DND-41 (cell line): ENCODE measurements at regions not wholly inside any gene's neighbourhood (a gene's known extent, or its start where the extent isn't known, plus 50 kb on each side); places are given as distances from the start of the nearest gene placed in this dataset.
"Not testable (repeated sequence)": the region's sequence is repeated elsewhere in the genome, so short reads cannot be mapped to it uniquely, and the experiment has no call there.

Experiments
- ATAC-seq: fragments of 200-7000 bp; cut with Tn5 transposase; 3 replicates; pipeline ENCODE4 v1.9.1; 2021; ENCODE audit warnings: low read depth; ENCODE audit not compliant: insufficient read depth
- DNase-seq: peaks from one replicate; pipeline ENCODE4 v3.0.0-alpha.2; 2020
- H2AFZ ChIP-seq: 2 replicates; pipeline ENCODE4 v1.6.0; 2012; ENCODE audit warnings: low read depth, low read length
- H3K27ac ChIP-seq: 2 replicates; pipeline ENCODE4 v1.5.1; 2012; ENCODE audit warnings: low read length, inconsistent platforms
- H3K27me3 ChIP-seq: fragments of 200-600 bp; sonication (generic); 2 replicates; pipeline ENCODE4 v1.6.0; 2012; ENCODE audit warnings: low read length, mild to moderate bottlenecking, inconsistent platforms; ENCODE audit not compliant: insufficient read depth, poor library complexity
- H3K36me3 ChIP-seq: 2 replicates; pipeline ENCODE4 v1.5.1; 2012; ENCODE audit warnings: low read length, inconsistent platforms; ENCODE audit not compliant: insufficient read depth
- H3K4me1 ChIP-seq: 2 replicates; pipeline ENCODE4 v1.5.1; 2012; ENCODE audit warnings: mild to moderate bottlenecking, low read length; ENCODE audit not compliant: insufficient read depth
- H3K4me2 ChIP-seq: 2 replicates; pipeline ENCODE4 v1.6.0; 2012; ENCODE audit warnings: mild to moderate bottlenecking, moderate library complexity, low read length, inconsistent platforms; ENCODE audit not compliant: insufficient read depth
- H3K4me3 ChIP-seq, 2 experiments: fragments of 200-600 bp in 1 of 2; shearing (Covaris generic) in 1 of 2; 2 replicates each; pipeline ENCODE4 v1.5.1; 2012 to 2016; ENCODE audit warnings: inconsistent platforms in 2 of 2, low read length in 2 of 2, mild to moderate bottlenecking in 2 of 2, low read depth in 1 of 2, moderate library complexity in 1 of 2
- H3K79me2 ChIP-seq: 2 replicates; pipeline ENCODE4 v1.6.0; 2012; ENCODE audit warnings: low read length, inconsistent platforms; ENCODE audit not compliant: insufficient read depth
- H3K9ac ChIP-seq: 2 replicates; pipeline ENCODE4 v1.6.0; 2012; ENCODE audit warnings: low read depth, mild to moderate bottlenecking, inconsistent platforms, low read length, moderate library complexity
- H3K9me3 ChIP-seq: 2 replicates; pipeline ENCODE4 v1.5.1; 2012; ENCODE audit warnings: low read length, moderate library complexity, mild to moderate bottlenecking, inconsistent platforms; ENCODE audit not compliant: insufficient read depth, severe bottlenecking
- H4K20me1 ChIP-seq: 2 replicates; pipeline ENCODE4 v1.6.0; 2012; ENCODE audit warnings: low read length; ENCODE audit not compliant: insufficient read depth
- CTCF ChIP-seq: IDR thresholded peaks from 2 replicates; pipeline ENCODE4 v1.5.1; 2012; ENCODE audit warnings: borderline replicate concordance, low read length, moderate library complexity, mild to moderate bottlenecking; ENCODE audit not compliant: poor library complexity, severe bottlenecking; ENCODE audit errors: extremely low read depth
- EZH2 ChIP-seq: IDR thresholded peaks from 3 replicates; pipeline ENCODE4 v1.6.1; 2012; ENCODE audit warnings: borderline replicate concordance, low read depth, mild to moderate bottlenecking, moderate library complexity, low read length, inconsistent platforms; ENCODE audit not compliant: severe bottlenecking

GRCh38 chr13:78060966-78061365 is 142.3 kb upstream of the EDNRB start:
- DNase-seq (no peak), ATAC-seq (no peak)
- no peaks in the 10 kb centered on the region for H3K27me3 ChIP-seq
- no peak overlapping the region for H3K27ac ChIP-seq
- H4K20me1 ChIP-seq, result no peaks in the 10 kb centered on the region
- no peaks in the 10 kb centered on the region for H3K4me1 ChIP-seq
- no peak overlapping the region for H3K4me3 ChIP-seq
- no peak overlapping the region for H2AFZ ChIP-seq
- no peaks in the 10 kb centered on the region for H3K9me3 ChIP-seq
- TF ChIP-seq CTCF, result no peak
- no peak overlapping the region for H3K9ac ChIP-seq
- no peak overlapping the region for H3K4me2 ChIP-seq
- H3K79me2 ChIP-seq, result no peaks in the 10 kb centered on the region
- H3K36me3 ChIP-seq, result no peaks in the 10 kb centered on the region

GRCh38 chr13:78056865-78057264 is 138.2 kb upstream of the EDNRB start:
- not testable (repeated sequence) for H2AFZ ChIP-seq, H4K20me1 ChIP-seq, DNase-seq, H3K27ac ChIP-seq, H3K79me2 ChIP-seq, H3K27me3 ChIP-seq, H3K4me2 ChIP-seq, H3K9me3 ChIP-seq, H3K36me3 ChIP-seq, H3K4me1 ChIP-seq, H3K9ac ChIP-seq, ATAC-seq, H3K4me3 ChIP-seq

GRCh38 chr13:78054157-78054556 is 135.5 kb upstream of the EDNRB start:
- no peaks in the 10 kb centered on the region for H3K4me1 ChIP-seq
- no peak overlapping the region for H3K4me3 ChIP-seq
- no peak overlapping the region for H3K4me2 ChIP-seq
- no peaks in the 10 kb centered on the region for H3K9me3 ChIP-seq
- H3K27ac ChIP-seq, result no peak overlapping the region
- H3K27me3 ChIP-seq, result no peaks in the 10 kb centered on the region
- no peak overlapping the region for H3K9ac ChIP-seq
- no peaks in the 10 kb centered on the region for H3K79me2 ChIP-seq
- ATAC-seq (no peak), DNase-seq (no peak)
- H4K20me1 ChIP-seq, result no peaks in the 10 kb centered on the region
- no peak overlapping the region for H2AFZ ChIP-seq
- TF ChIP-seq CTCF, result no peak
- TF ChIP-seq EZH2, result no peak
- no peaks in the 10 kb centered on the region for H3K36me3 ChIP-seq

GRCh38 chr13:78047151-78047550 is 128.5 kb upstream of the EDNRB start:
- no peaks in the 10 kb centered on the region for H3K36me3 ChIP-seq
- H3K79me2 ChIP-seq, result no peaks in the 10 kb centered on the region
- no peak overlapping the region for H3K27ac ChIP-seq
- no peaks in the 10 kb centered on the region for H3K4me1 ChIP-seq
- H3K4me2 ChIP-seq, result no peak overlapping the region
- H3K4me3 ChIP-seq, result no peak overlapping the region
- ATAC-seq, result no peak
- no peaks in the 10 kb centered on the region for H4K20me1 ChIP-seq
- DNase-seq, result no peak
- no peak overlapping the region for H3K9ac ChIP-seq
- no peak overlapping the region for H2AFZ ChIP-seq
- H3K27me3 ChIP-seq, result no peaks in the 10 kb centered on the region
- H3K9me3 ChIP-seq, result no peaks in the 10 kb centered on the region
- TF ChIP-seq CTCF, result no peak
- TF ChIP-seq EZH2, result no peak
